OCI-M2 (cell line): ENCODE measurements at regions not wholly inside any gene's neighbourhood (a gene's known extent, or its start where the extent isn't known, plus 50 kb on each side); places are given as distances from the start of the nearest gene placed in this dataset.
"Not testable (repeated sequence)": the region's sequence is repeated elsewhere in the genome, so short reads cannot be mapped to it uniquely, and the experiment has no call there.

Experiments
- DNase-seq: peaks from one replicate; lab custom pipeline; 2025; ENCODE audit not compliant: unreplicated experiment; lab: John Stamatoyannopoulos, UW

DNA sequence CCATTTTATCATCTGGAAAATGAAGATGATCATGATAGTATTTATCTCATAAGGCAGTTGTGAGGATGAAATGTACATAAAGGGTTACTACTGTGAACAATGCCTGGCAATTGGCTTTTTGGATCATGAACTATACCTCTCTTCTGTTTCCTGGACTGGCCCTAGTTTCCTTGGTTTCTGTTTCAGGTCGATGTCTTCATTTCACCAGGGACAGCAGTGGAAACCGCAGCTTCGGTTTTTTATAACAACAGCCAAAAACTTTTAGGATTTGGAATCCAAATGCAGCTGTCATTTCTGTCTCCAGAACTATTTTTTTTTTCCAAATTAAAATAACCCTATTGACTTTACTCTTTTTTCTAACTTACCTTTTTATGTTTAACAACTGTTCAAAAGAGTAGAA lies 425.1 kb downstream of the RND3 start:
- DNase-seq, result no peak

GRCh38 chr2:150060341-150060740 lies 427.1 kb downstream of the RND3 start:
- DNase-seq, result no peak

DNA sequence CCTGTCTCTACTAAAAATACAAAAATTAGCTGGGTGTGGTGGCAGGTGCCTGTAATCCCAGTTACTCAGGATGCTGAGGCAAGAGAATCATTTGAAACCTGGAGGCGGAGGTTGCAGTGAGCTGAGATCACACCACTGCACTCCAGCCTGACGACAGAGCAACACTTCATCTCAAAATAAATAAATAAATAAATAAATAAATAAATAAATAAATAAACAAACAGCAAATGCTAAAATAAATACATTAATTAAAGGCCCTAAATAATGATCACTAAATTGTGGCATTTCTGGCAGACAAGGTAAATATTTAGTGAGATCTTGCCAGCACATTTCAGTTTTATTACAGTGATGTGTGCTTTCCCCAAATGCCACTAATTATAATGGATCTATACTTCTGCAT lies 427.8 kb downstream of the RND3 start:
- not testable (repeated sequence) for DNase-seq

DNA sequence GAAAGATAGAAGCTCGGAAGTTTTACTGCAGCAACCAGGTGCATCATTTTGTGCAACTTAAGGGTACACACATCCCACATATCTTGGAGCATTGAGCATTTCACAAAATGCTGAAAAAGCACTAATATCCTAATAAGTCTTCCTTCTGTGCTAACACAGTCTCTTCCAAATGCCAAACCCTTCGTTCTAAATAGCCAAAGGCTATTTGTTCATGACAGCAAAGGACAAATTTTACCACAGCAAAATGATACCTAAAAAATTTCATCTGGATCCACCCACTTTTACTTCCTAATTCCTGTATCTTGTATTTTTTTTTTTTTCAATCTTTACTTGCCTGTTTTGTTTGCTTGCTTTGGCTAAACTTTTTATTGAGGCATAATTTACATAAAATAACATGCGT lies 435.0 kb downstream of the RND3 start:
- DNase-seq, result no peak

DNA sequence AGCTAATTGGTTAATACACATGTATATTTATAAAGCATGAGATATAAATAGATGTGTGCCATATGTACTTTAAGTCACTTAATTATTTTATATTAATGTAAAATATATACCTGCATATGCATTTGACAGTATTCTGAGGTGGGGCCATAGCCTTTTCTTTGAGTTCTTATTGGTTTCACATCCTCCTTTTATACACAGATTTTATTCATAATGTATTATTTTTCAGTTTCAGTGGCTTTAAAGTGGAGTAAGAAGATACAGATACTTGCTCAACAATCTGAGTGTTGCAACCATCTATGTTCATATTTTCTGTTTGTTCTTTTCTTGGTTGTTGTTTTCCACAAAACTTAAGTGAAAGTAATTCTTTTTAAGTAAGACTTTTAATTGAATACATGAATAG lies 436.5 kb downstream of the RND3 start:
- no peak for DNase-seq

DNA sequence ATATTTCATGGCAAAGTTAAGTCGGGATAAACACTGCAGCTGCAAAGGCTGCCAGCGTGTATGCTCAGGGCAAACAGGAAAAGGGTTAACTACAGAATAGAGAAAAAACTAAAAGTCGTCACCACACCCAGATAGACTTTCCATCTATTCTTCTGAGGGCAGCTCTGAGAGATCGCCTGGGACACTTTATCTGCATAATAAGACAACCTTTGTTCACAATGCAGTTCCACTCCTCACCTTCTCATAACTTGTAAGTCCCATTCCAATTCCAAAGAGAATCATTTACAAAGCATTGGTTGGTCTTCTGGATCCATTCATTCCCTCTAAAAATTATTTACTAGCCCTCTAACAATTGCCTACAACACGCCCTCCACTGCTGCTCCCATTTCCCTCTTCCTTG lies 437.4 kb downstream of the RND3 start:
- DNase-seq, result no peak

GRCh38 chr2:150047620-150048222 lies 439.7 kb downstream of the RND3 start:
- DNase-seq, result no peak

- no peak for DNase-seq
Measured at GRCh38 chr2:150046810-150047209, 440.7 kb downstream of the RND3 start.

- no peak for DNase-seq
Measured at GRCh38 chr2:150046211-150046610, 441.3 kb downstream of the RND3 start.

- DNase-seq, result no peak
Measured at GRCh38 chr2:150045601-150046000, 441.9 kb downstream of the RND3 start.

DNA sequence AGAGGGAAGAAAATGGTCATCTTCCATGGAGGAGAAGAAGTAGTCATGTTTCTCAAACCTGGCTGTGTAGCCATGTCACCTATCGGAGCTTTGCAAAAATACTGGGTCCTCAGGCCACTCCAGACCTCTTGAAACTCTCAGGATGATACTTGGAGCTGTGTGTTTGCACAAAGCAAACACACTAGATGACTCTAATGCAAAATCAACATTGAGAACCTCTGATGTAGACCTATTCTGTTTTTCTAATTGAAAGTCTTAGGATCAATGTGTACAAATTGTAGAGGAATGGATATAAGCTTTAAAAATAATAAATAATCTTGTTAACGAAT lies 444.3 kb downstream of the RND3 start:
- no peak for DNase-seq

DNA sequence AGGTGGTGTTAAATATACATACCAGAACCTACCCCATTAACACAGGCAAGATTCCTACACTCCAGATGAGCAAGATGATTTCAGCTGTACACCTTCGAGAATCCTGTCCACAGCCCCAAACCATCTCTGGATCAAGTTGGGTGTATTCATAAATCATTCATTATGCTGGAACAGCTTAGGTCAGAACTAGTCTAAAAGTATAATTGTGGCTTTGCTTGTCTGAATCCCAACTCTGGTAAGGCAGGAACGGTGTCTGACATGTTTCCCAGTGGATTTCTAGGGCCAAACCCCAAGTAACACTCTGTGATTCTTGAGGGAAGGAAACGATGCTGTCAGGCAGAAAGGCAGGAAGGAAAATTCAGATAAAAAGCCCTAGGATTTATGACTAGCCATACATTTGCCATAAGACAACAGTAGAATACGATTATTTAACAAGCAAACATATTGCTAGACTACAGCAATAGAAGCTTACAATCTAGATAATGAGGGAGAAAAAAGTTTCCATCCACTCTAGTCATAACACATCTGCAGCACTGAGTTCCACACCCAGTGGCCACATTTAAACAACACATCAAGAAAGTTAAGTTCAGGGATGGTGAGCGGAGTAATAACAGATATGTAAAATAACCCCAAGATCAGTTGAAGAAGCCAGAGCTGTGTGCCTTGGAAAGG lies 444.8 kb downstream of the RND3 start:
- DNase-seq, result no peak

DNA sequence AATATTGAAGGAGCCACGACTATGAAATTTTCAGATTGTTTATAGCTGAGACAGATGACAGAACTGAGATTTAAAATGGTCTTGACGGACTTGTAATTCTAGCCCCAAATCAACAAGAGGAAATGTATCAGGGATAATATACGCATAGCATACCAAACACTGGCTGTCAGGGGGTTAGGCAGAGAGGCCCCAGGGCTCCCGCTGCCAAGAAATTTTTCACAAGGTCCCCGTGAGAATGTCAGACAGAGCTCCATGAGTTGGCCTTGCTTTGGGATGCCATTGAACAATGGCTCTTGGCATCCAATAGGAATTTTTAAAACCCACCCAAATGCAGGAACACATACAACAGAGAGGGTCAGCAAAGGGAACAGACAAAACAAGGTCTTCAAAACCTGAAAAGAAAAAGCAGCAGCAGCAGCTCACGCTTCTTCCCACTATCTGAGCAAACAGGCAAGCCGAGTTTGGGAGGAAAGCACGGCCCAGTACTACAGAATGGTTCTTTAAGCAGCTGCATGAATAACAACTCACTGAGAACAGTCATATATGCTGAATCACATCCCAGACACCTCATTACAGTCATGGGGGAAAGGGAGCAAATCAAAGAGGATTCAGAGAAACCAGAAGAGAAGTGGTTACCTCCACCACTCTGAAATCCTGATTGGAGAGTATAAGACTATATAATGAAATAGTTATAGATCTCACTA lies 445.6 kb downstream of the RND3 start:
- DNase-seq, result no peak

DNA sequence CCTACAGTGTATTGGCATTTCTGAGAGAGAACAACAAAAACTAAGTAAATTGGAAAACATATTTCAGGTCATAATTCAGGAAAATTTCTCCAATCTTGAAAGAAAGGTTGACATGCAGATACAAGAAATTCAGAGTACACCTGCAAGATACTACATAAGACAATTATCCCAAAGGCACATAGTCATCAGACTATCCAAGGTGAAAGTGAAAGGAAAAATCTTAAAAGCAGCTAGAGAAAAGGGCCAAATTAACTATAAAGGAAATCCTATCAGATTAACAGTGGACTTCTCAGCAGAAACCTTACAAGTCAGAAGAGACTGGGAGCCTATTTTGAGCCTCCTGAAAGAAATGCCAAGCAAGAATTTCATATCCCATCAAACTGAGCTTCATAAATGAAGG lies 449.0 kb upstream of the MMADHC start:
- no peak for DNase-seq

- DNase-seq, result no peak
Measured at GRCh38 chr2:150034665-150035064, 447.1 kb upstream of the MMADHC start.

DNA sequence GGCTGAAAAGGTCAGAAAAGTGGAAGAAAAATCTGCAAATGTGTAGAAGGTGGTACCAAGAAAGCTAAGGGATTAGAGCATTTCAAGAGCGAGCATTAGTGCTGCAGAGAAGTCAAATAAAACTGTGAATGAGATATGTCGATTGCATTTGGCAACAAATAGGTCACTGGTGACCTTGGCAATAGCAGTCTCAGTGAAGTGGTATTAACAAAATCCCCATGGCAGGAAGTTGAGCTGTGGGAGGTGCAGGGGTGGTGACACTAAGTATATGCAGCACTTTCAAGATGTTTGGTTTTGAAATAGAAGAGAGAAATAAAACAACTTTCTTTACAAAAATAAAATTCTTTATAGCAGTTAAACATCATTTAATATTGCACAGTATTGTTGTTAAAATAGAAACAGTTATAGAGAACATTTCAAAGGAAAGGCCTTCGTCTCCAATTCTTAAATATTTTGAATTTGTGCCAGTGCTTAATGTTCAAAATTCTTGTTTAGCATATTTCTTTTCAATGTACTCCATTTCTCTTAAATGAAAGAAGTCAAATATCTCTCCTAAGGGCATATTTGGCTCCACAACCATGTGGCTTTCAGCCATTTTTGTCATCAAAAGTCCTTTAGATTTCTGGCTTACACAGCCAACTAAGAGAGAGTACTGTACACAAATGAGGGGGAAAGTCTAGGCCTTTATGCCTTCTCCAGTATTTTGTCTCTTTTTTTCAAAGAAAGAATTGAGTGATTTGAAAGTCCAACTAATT lies 443.0 kb upstream of the MMADHC start:
- no peak for DNase-seq

GRCh38 chr2:150028322-150028721 lies 440.7 kb upstream of the MMADHC start:
- no peak for DNase-seq

DNA sequence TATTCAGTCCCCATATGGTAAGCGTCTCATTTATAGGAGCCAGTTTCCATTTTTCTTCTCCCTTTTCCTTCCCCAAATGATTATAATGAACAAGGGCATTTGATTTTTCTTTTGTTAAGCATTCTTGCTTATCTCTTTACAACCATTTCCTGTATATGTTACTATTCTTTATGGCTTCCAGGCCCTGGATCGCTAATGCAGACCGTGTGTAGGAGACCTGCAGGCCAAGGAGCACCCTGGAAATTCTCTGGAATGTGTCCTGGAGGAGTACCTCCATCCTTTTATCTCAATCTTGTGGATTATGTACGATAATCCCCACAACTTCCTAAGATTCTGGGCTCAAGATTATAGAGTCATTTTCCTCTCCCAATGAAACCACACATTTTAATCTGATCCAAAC lies 439.6 kb upstream of the MMADHC start:
- no peak for DNase-seq

- DNase-seq, result no peak
Measured at GRCh38 chr2:150023663-150024062, 436.1 kb upstream of the MMADHC start.

DNA sequence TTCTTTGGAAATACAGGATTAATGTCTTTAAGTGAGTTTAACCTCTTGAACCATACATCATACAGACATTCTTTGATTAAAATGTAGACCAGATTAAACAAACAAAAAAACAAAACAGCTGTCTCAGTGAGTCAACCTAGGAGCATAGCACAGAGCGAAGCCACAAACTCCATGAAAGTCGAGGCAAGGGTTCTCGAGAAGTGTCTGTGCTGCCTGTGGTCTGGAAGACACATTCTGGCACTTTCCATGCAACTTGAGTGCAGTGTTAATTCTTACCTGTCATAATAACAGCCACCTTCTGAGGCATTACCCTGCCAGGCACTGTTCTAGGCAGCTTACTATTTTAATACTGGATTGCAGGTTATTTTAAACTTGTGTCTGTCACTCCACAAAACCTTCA lies 435.5 kb upstream of the MMADHC start:
- no peak for DNase-seq

DNA sequence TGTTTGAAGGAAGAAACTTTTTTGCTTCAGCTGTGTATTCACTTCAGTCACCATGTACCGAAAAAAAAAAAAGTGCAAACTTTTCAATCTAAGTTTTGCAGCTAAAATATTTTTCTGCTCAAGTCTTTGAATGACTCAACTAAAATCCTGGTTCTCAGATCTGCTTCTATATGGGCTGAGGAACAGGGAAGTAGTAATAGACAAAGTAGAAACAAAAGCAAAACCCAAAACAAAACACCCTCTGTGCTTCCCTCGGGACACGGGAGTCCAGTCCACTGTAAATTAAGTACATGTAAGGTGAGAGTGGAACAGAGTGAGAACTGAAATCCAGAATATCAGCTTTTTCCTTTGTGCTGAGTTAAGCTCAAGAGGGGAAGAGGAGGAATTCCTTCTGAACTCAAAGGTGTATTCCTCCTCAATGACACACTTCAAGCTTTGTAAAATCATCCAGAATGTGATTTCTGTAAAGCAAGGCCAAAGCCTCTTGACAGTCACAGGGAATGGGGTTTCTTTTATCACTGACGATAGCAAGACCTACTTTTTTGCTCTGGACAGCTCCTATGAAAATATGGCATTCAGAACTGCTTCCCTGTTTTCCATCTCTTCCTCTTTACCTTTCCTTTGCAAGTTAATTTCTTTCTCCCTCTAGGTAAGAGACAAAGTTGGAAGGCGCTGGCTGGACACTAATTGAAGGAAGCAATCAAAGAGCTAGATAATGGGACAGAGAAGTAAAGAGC lies 433.5 kb upstream of the MMADHC start:
- DNase-seq, result no peak
